ENCODE measurements at regions not wholly inside any gene's neighbourhood (a gene's known extent, or its start where the extent isn't known, plus 50 kb on each side); places are given as distances from the start of the nearest gene placed in this dataset.

DNA sequence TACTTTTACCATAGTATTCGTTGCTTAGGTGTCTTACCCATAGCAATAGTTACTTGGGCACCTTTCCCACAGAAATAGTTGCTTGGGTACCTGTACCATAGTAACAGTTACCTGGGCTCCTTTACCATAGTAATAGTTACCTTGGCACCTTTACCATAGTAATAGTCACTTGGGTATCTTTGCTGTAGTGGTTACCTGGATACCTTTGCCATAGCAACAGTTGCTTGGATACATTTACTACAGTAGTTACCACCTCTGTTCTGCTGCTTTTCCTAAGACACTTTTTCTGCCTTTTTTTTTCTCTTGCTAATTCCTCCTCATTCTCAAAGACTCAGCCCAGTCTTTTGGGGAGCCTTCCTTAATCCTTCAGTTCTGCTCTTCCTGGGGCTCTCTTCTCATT, 272.8 kb upstream of the PUDP start:
- H3K4me1 Mint-ChIP-seq (ENCODE audit: low read depth) = no peaks in the 10 kb centered on the region

DNA sequence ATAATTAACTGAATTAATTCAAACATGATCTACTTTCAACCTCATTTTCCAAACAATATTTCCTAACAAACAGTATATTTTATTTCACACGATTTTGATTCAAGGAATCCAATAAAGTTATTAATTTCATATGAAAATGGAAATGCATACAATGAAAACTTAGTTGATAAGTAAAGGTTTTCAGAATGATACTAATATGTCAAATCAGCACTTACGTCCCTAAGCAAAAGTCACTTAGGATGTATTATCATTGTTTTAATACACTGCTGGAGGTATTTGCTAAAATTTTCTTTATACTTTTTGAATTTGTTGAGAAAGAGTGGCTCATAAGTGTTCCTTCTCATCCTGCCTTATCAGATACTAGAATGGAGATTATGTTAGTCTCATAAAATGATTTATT, 266.8 kb upstream of the PUDP start:
- DNase-seq (ENCODE audit: low spot score) = no peak
- peaks cover 22% of the 10 kb centered on the region for H3K27me3 Mint-ChIP-seq (ENCODE audit: low read depth)
- TF ChIP-seq, protein P1, sequence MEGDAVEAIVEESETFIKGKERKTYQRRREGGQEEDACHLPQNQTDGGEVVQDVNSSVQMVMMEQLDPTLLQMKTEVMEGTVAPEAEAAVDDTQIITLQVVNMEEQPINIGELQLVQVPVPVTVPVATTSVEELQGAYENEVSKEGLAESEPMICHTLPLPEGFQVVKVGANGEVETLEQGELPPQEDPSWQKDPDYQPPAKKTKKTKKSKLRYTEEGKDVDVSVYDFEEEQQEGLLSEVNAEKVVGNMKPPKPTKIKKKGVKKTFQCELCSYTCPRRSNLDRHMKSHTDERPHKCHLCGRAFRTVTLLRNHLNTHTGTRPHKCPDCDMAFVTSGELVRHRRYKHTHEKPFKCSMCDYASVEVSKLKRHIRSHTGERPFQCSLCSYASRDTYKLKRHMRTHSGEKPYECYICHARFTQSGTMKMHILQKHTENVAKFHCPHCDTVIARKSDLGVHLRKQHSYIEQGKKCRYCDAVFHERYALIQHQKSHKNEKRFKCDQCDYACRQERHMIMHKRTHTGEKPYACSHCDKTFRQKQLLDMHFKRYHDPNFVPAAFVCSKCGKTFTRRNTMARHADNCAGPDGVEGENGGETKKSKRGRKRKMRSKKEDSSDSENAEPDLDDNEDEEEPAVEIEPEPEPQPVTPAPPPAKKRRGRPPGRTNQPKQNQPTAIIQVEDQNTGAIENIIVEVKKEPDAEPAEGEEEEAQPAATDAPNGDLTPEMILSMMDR (IDR thresholded peaks at IDR 0.05) = no peak
- no peaks in the 10 kb centered on the region for H3K36me3 Mint-ChIP-seq (ENCODE audit: low read depth)
- no peaks in the 10 kb centered on the region for H3K4me1 Mint-ChIP-seq (ENCODE audit: low read depth)
- no peak overlapping the region for H3K27ac Mint-ChIP-seq (ENCODE audit: unreplicated experiment)
- H3K4me3 Mint-ChIP-seq (ENCODE audit: unreplicated experiment) = no peak overlapping the region
- no peaks in the 10 kb centered on the region for H3K9me3 Mint-ChIP-seq (ENCODE audit: low read depth)

More for the DNA sequence above, 272.8 kb upstream of the PUDP start:
- no peak for DNase-seq (ENCODE audit: low spot score)
- Mint-ChIP-seq H3K36me3 (ENCODE audit: low read depth) (no peaks in the 10 kb centered on the region), H3K27ac (ENCODE audit: unreplicated experiment) (no peak overlapping the region), H3K4me3 (ENCODE audit: unreplicated experiment) (no peak overlapping the region), H3K9me3 (ENCODE audit: low read depth) (no peaks in the 10 kb centered on the region), H3K27me3 (ENCODE audit: low read depth) (peaks cover 15% of the 10 kb centered on the region)
- TF ChIP-seq, protein P1 (IDR thresholded peaks at IDR 0.05) = no peak

DNA sequence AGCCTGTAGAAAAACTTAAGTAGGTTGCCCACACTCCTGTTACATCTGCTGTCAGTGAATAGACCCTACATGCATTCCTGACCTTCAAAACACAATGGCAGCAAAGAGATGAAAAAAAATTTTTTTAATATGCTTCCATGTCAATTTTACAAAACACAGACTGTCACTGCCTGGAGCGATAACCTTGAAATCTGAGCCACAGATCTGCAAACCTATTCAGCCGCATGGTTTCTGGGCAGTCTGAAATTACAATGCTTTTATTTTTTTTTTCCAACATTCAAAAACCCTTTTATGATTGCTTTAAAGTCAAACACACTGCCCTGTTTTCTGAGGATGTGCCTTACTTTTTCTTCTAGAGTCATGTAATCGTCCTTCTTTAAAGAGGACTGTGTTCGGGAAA, 264.9 kb upstream of the PUDP start:
- no peak overlapping the region for H3K27ac Mint-ChIP-seq (ENCODE audit: unreplicated experiment)
- no peak overlapping the region for H3K4me3 Mint-ChIP-seq (ENCODE audit: unreplicated experiment)
- TF ChIP-seq, protein P1 (IDR thresholded peaks at IDR 0.05) = no peak
- DNase-seq (ENCODE audit: low spot score) = no peak
- no peaks in the 10 kb centered on the region for H3K4me1 Mint-ChIP-seq (ENCODE audit: low read depth)
- no peaks in the 10 kb centered on the region for H3K36me3 Mint-ChIP-seq (ENCODE audit: low read depth)
- peaks cover 21% of the 10 kb centered on the region for H3K27me3 Mint-ChIP-seq (ENCODE audit: low read depth)
- no peaks in the 10 kb centered on the region for H3K9me3 Mint-ChIP-seq (ENCODE audit: low read depth)

DNA sequence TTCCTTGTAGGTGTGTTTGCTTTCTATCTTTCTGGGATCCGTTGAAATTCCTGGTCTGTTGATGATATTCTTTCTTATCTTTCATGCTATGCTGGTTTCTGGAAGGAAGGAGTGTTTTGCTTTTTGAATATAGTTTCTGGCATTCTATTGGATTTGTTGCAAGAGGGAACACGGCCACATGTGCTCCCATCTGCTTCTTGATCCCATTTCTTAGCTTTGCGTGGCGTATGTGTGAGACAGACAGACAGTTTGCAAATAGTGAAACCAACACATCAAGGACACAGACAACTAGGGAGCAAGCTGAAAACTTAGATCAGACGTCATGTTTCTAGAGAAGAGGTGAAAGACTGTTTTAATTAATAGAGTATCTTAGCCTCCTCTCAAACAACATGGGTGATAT, 261.9 kb upstream of the PUDP start:
- TF ChIP-seq, protein P1 (IDR thresholded peaks at IDR 0.05) = no peak
- Mint-ChIP-seq H3K4me1 (ENCODE audit: low read depth) (no peaks in the 10 kb centered on the region), H3K4me3 (ENCODE audit: unreplicated experiment) (no peak overlapping the region), H3K27ac (ENCODE audit: unreplicated experiment) (no peak overlapping the region), H3K36me3 (ENCODE audit: low read depth) (no peaks in the 10 kb centered on the region), H3K9me3 (ENCODE audit: low read depth) (no peaks in the 10 kb centered on the region), H3K27me3 (ENCODE audit: low read depth) (peaks cover 21% of the 10 kb centered on the region)
- no peak for DNase-seq (ENCODE audit: low spot score)

DNA sequence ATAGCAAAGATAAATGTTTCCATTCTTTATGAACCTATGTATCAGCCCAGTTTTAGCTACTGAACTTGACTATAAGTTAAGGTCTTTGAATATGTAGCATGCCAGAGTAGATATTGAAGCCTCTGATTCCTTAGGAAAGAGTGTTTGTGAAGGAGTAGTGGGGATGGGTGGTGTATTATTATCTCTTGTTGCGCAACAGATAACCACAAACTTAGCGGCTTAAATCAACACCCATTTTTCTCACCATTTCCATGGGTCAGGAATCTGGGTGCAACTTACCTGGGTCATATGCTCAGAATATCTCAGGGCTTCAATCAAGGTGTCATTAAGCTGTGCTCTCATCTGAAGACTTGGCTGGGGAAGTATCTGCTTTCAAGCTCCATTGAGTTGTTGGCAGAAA, 251.4 kb upstream of the PUDP start:
- TF ChIP-seq, protein P1 (IDR thresholded peaks at IDR 0.05) = no peak
- H3K4me3 Mint-ChIP-seq (ENCODE audit: unreplicated experiment) = no peak overlapping the region
- peaks cover 10% of the 10 kb centered on the region for H3K9me3 Mint-ChIP-seq (ENCODE audit: low read depth)
- no peak overlapping the region for H3K27ac Mint-ChIP-seq (ENCODE audit: unreplicated experiment)
- no peak for DNase-seq (ENCODE audit: low spot score)
- H3K36me3 Mint-ChIP-seq (ENCODE audit: low read depth) = no peaks in the 10 kb centered on the region
- no peaks in the 10 kb centered on the region for H3K27me3 Mint-ChIP-seq (ENCODE audit: low read depth)
- H3K4me1 Mint-ChIP-seq (ENCODE audit: low read depth) = no peaks in the 10 kb centered on the region

Measured in chondrocyte (in vitro differentiated cells).